Panc1 (cell line): ENCODE measurements at regions not wholly inside any gene's neighbourhood (a gene's known extent, or its start where the extent isn't known, plus 50 kb on each side); places are given as distances from the start of the nearest gene placed in this dataset.

ENCODE experiments used
- ATAC-seq: fragments of 200-7000 bp; cut with Tn5 transposase; 2 replicates; pipeline ENCODE4 v1.9.1; 2020; ENCODE audit warnings: mild to moderate bottlenecking, moderate library complexity
- BruUV-seq: library from RNA; stranded (reverse); fragments of 400-500 nt; replicated peaks from 2 replicates; lab custom pipeline; 2021; lab: Mats Ljungman, UMichigan
- CTCF ChIA-PET: fragments of 300-600 bp; sonication (Branson Sonifier 250); formaldehyde crosslinking; loops from one replicate; lab custom pipeline; 2022; ENCODE audit warnings: antibody characterized with exemption; lab: Charles Lee
- POLR2A ChIA-PET: fragments of 300-600 bp; sonication (Branson Sonifier 250); formaldehyde crosslinking; loops from one replicate; lab custom pipeline; 2022; ENCODE audit warnings: antibody characterized with exemption; lab: Charles Lee
- DNase-seq: peaks from one replicate; pipeline ENCODE4 v3.0.0-alpha.2; 2010; ENCODE audit warnings: low read depth, low spot score
- H3K27ac ChIP-seq: 2 replicates; pipeline ENCODE4 v1.5.1; 2011; ENCODE audit warnings: mild to moderate bottlenecking, low read length, inconsistent platforms
- H3K27me3 ChIP-seq: fragments of 200-500 bp; sonication (Bioruptor generic); 2 replicates; pipeline ENCODE4 v1.6.0; 2014; ENCODE audit warnings: low read length, inconsistent platforms; ENCODE audit not compliant: control insufficient read depth, insufficient read depth
- H3K36me3 ChIP-seq: fragments of 200-500 bp; sonication (Bioruptor generic); 2 replicates; pipeline ENCODE4 v1.5.1; 2014; ENCODE audit warnings: inconsistent platforms, mild to moderate bottlenecking, low read length, moderate library complexity; ENCODE audit not compliant: control insufficient read depth, insufficient read depth
- H3K4me1 ChIP-seq: 2 replicates; pipeline ENCODE4 v1.5.1; 2011; ENCODE audit warnings: inconsistent platforms, mild to moderate bottlenecking, low read length, moderate library complexity; ENCODE audit not compliant: control insufficient read depth, insufficient read depth
- H3K4me3 ChIP-seq, 2 experiments: 2 replicates each; pipeline ENCODE4 v1.5.1; 2011 to 2012; ENCODE audit warnings: low read depth in 2 of 2, low read length in 2 of 2, mild to moderate bottlenecking in 2 of 2, inconsistent platforms in 1 of 2, moderate library complexity in 1 of 2
- H3K9me3 ChIP-seq: fragments of 200-500 bp; sonication (Bioruptor generic); 2 replicates; pipeline ENCODE4 v1.5.1; 2014; ENCODE audit warnings: low read depth, mild to moderate bottlenecking, inconsistent platforms, low read length, moderate library complexity; ENCODE audit not compliant: control insufficient read depth, insufficient read depth
- CTCF ChIP-seq: fragments of 450-650 bp; IDR thresholded peaks from 2 replicates; pipeline ENCODE4 v1.5.1; 2017; ENCODE audit warnings: mild to moderate bottlenecking
- POLR2AphosphoS5 ChIP-seq: IDR thresholded peaks from 2 replicates; pipeline ENCODE4 v1.6.1; 2012; ENCODE audit warnings: mild to moderate bottlenecking, low read depth, low read length, moderate library complexity
- REST ChIP-seq, 2 experiments: IDR thresholded peaks; 2 replicates each; pipeline ENCODE4 v1.6.1; 2011 to 2012; ENCODE audit warnings: low read depth in 2 of 2, control low read depth in 1 of 2, low read length in 1 of 2, mild to moderate bottlenecking in 1 of 2, moderate library complexity in 1 of 2; ENCODE audit not compliant: insufficient read depth in 1 of 2
- SIN3A ChIP-seq: IDR thresholded peaks from 2 replicates; pipeline ENCODE4 v1.6.1; 2012; ENCODE audit warnings: low read depth, mild to moderate bottlenecking, low read length, moderate library complexity, borderline replicate concordance; ENCODE audit not compliant: insufficient read depth
- TCF7L2 ChIP-seq: IDR thresholded peaks from 2 replicates; pipeline ENCODE4 v1.6.1; 2011; ENCODE audit warnings: mild to moderate bottlenecking, low read depth, low read length, inconsistent platforms
- in situ Hi-C: cut with HindIII; loops from 2 replicates; pipeline ENCODE4 v1.10.0; 2016; ENCODE audit warnings: low sequenced_read_pairs, low pct_unique_long_range_greater_than_20kb
- intact Hi-C: fragments of 100-400 bp; cut with micrococcal nuclease; formaldehyde crosslinking; loops from one replicate; pipeline ENCODE4 v1.10.0; 2022; ENCODE audit not compliant: unreplicated experiment

- no peaks in the 10 kb centered on the region for H3K4me1 ChIP-seq
- no peak for ATAC-seq
- no peaks in the 10 kb centered on the region for H3K36me3 ChIP-seq
- no peaks in the 10 kb centered on the region for H3K27me3 ChIP-seq
- ChIA-PET POLR2A (no interaction called here), CTCF (no interaction called here)
- no peak for TF ChIP-seq REST (IDR thresholded peaks at IDR 0.05; ENCODE audit: insufficient read depth in 1 of 2, low read depth in 2 of 2, low read length in 1 of 2)
- TF ChIP-seq POLR2AphosphoS5, result no peak
- TF ChIP-seq TCF7L2, result no peak
- TF ChIP-seq CTCF, result no peak
- H3K4me3 ChIP-seq, result no peak overlapping the region
- intact Hi-C loops, result no loop called here
- H3K9me3 ChIP-seq, result peaks cover 7% of the 10 kb centered on the region; the same call in 1 of the 2 replicates
- no TSS peak for BruUV-seq
- in situ Hi-C loops, result no loop called here
- H3K27ac ChIP-seq, result no peak overlapping the region
- no peak for DNase-seq
These were observed 775.3 kb upstream of the POU3F3 start for GRCh38 chr2:104078431-104079157.

GRCh38 chr2:104088745-104089144 lies 765.2 kb upstream of the POU3F3 start:
- Histone ChIP-seq H3K27ac (no peak overlapping the region), H3K4me1 (no peaks in the 10 kb centered on the region), H3K36me3 (no peaks in the 10 kb centered on the region), H3K9me3 (peaks cover 3% of the 10 kb centered on the region; the same call in 1 of the 2 replicates), H3K4me3 (no peak overlapping the region), H3K27me3 (no peaks in the 10 kb centered on the region)
- ATAC-seq (no peak), DNase-seq (no peak)
- in situ Hi-C loops, result no loop called here
- CTCF ChIA-PET, result no interaction called here
- intact Hi-C loops, result no loop called here
- no peak for TF ChIP-seq CTCF
- TF ChIP-seq TCF7L2, result no peak
- TF ChIP-seq SIN3A, result no peak
- no peak for TF ChIP-seq POLR2AphosphoS5
- TF ChIP-seq REST (IDR thresholded peaks at IDR 0.05; ENCODE audit: insufficient read depth in 1 of 2, low read depth in 2 of 2, low read length in 1 of 2), result no peak
- POLR2A ChIA-PET, result no interaction called here
- no TSS peak for BruUV-seq
